ENCODE measurements at regions not wholly inside any gene's neighbourhood (a gene's known extent, or its start where the extent isn't known, plus 50 kb on each side); places are given as distances from the start of the nearest gene placed in this dataset.

DNA sequence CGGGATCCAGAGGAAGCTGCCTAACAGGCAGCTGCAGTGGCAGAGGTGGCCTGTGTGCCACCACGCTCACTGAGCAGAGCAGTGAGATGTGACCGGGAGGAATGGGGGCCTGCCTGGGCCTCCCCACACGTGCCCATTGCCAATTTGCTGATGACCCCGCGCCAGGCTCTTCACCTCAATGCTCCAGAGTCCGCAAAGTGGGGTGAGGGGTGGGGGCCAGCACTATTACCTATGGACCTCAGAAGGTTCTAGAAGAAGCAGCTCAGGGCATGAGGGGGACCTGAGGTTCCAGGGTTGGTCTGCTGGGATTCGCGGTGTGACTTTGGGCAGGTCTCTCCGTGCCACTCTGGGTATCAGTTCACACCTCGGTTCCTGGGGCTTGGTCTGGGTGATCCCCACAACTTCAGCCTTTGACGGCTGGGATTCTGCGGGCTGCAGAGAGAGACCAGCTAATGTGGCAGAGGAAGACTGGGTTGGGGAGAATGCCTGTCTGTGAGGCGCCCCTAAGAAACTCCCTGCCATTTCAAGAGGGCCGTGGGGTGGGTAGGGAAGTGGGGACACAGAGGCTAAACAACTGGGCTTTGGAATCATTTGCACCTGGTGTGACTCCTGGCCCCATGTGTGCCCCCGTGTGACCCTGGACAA is 231.0 kb upstream of the MVB12B start:
- no peak for DNase-seq

DNA sequence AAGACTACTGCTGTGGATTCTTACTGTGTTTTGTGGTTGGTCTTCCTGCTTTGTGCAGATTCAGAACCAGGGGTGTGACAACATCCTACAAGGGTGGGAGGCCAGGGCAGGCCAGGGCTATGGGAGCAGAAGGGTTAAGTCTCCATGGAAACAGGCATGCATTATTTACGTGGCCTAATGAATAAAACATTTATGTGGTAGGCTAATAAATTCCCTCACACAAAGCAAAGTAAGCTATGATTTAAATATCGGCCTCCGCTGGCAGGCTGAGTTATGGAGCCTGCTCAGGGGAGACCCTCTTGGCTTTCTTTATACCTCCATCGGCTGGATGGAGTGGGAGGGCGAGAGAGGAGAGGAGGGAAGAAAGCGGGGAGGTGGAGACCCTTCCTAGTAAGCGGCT is 230.3 kb upstream of the MVB12B start:
- no peak for DNase-seq

DNA sequence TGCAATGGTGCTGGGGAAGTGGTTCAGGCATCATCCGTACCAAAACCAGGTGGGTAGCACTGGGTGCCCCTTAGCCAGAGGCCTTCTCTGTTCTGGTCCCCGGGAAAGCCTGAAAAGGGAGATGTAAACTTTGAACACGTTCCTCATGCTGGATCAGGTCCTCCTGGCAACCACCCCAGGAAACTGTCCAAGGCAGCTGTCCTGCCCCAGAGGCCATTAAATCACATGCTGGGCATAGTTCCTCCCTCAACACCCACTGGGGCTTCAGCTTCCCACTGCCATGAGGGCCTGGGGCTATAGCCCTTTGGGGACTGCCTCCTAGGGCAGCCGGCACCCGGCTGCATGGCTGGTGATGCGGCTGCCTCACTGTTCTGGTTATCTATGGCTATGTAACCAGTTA is 228.9 kb upstream of the MVB12B start:
- DNase-seq: no peak

DNA sequence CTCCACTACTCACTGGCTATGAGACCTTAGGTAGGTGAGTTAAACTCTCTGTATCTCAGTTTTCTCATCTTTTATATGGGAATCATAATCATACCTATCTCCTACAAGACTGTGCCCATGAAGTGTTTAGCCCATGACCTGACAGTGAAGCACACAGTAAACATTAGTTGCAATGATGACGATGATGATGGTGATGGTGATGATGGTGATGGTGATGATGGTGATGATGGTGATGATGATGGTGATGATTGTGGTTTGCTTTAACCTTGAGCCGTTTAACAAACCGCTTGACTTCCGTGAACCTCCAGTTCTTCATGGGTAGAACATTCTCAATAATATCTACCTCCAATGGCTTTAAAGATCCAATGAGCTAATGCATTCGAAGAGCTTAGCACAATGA is 220.2 kb upstream of the MVB12B start:
- DNase-seq: no peak

DNA sequence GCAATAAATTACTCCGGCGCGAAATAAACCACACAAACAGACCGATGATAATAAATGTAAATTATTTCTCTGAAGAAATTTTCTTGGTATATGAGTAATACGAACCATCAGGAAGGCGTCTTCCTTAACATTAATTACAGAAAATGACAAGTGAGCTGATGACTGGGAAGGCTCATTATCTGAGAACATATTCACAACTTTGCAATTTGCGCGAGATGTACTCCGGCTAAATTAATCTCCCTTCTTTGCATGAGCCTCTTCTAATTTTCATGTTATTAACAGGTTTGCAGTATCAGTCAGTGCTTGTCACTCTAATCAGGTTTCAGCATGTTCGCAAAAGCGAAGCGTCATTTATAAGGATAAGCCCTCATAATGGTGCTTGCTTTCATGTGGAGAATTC is 218.9 kb upstream of the MVB12B start:
- no peak for DNase-seq

DNA sequence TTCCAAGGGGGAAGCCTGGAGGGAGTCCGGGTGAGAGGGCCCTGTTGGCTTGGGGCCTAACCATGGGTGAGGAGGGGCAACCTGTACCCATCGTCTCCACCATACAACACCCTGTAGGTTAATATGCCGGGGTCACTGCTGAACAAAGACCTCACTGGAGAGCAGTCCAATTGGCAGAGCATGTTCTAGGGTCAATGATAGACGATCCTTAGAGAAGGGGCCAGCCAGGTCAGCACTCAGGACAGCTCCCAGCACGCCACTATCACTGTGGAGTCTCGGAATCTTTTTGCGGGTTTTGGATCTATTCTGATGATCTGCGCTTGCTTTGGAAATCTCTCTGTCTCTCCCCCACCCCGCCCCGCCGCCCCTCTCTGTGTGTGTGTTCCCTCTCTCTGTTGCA is 218.4 kb upstream of the MVB12B start:
- no peak for DNase-seq

DNA sequence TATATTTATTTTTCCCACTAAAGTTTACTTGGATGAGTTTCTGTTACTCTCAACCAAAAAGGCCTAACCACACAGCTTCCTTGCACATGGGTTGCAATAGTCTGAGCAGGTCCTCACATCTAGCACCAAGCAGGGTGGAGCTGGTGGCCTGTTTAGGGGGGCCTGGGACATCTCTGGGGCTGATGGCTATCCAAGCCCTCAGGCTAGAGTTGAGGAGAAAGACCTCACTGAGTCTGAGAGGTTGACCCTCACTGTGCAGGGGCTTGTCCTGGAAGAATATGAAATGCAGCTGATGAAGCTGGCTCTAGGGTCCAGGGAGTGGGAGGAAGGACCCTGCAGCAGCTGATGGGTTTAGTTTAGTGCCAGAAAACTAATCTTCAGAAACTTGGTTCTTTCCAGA is 217.1 kb upstream of the MVB12B start:
- no peak for DNase-seq

DNA sequence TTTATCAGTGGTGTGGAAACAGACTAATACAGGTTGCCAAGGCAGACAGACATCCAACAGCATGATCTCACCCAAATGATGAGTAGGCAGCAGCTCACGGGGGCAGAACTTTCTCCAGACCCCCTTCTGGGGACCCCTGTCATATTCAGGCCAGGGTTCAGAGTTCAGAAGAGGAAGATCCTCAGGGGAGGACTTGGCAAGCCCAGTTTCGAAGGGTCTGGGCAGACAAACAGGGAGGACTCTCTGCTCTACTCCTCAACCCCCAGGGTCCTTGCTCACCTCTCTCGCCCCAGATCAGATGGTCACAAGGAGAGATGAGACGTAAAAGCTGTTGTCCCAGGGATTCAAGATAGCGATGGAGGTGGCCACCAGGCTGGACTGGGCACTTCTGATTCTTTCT is 215.1 kb upstream of the MVB12B start:
- DNase-seq: no peak

DNA sequence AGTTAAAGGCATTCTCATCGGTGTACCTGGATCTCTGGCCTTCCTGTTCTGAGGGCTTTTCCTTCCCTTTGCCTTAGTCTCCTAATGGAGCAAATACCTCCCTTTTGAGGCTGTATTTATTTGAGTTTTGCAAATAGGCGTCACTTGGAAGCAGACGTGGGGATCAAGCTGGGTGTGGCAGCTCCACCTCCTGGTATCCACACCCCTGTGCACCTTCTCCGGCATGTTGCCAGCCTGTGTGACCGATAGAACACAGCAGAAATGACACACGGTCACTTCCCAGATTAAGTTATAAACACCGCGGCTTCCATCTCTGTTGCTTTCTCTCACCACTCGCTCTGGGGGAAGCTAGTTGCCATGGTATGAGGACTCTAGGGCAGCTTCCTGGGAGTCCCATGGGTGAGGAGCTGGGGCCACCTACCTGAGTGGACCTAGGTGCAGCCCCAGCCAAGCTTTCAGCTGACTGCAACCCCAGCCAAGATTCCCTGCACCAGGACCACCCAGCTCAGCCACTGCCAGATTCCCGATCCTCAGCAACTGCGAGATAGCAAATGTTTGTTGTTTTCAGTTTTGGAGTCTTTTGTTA is 214.4 kb upstream of the MVB12B start:
- no peak for DNase-seq

DNA sequence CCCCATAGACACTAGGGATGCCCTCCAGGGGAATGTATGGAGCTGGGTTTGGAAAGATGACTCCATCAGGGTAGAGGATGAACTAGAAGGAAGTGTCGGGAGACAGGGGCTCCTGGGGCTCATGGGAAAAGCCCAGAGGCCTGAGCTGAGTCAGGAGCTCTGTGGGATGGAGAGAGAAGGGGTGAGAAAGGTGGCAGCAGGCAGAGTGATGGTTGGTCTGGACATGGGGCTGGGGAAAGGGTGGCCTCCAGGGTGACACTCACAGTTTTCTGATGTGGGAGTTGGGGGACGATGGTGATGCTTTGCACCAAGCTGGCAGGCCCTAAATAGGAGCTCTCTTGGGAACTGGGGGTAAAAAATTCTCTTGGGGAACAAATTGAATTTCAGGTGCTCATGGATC is 213.5 kb upstream of the MVB12B start:
- DNase-seq: no peak

DNA sequence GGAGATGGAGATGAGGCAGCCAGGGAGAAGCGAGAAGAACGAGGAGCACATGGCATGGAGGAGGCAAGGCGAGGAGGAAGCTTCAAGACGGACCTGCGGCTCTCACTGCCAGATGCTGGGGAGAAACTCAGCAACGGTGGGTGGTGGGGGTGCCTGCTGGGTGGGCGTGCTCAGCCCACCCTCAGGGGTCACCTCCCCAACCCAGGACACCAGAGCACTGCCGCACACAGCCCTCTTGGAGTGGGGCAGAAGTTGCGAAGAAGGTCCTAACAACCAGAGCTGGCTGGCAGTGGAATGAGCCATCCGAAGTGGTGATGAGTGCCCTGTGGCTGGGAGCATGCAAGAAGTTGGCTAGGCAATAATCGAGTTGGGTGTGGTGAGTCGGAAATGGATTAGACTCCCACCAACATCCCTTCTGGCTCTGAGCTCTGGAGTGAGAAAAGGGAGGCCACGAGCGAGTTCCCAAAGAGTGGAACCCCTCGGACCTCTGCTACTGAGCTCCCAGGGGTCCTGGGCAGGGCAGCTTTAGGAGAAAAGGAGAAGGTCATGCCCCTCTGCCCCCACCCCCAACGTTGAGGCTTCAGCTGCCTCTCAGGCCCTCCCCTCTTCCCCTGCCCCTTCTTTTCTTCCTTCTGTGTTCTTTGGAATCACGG is 212.7 kb upstream of the MVB12B start:
- no peak for DNase-seq

DNA sequence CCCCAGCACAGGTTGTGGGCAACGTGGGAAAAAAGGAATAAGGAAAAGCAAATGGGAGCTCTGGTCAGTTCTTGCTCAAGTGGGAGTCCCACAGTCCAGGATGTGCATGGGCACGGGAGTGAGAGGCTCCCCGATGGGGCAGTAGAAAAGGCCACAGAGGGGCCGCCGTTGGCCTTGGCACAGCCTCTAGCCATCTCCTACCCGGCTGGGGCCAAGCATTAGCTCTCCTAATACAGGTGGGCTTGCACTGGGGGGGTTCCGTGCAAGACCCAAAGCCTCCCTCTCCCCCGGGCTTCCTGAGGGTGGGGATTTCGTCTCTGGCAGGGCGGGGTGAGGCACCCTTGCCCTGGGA is 212.2 kb upstream of the MVB12B start:
- no peak for DNase-seq

DNA sequence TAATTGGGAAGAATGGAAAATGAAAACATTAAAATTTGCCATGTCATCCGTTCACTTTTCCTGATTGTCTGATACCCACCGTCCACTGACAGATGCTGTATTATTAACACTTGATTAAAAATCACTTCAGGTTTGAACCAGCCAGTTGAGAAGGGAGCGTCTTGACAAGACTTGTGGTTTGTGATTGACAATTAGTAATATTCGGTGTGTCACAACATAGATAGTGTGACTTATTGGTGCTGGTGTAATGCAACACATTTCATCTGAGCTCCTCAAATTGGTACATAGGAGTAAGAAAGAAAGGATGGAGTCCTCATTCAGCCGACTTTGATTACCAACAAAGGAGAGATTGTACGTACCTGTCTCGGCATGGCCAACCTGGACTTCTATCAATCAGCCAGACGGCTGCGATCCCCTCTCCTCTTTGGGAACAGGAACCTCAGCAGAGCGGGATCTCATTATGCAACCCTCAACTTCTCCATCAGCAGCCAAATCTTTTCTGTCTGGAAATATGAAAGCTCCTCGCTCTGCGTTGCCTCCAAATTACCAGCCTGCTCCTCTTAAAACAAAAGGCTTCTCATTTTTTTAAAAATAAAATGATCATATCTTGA is 211.7 kb upstream of the MVB12B start:
- DNase-seq: peak; percentile 4

DNA sequence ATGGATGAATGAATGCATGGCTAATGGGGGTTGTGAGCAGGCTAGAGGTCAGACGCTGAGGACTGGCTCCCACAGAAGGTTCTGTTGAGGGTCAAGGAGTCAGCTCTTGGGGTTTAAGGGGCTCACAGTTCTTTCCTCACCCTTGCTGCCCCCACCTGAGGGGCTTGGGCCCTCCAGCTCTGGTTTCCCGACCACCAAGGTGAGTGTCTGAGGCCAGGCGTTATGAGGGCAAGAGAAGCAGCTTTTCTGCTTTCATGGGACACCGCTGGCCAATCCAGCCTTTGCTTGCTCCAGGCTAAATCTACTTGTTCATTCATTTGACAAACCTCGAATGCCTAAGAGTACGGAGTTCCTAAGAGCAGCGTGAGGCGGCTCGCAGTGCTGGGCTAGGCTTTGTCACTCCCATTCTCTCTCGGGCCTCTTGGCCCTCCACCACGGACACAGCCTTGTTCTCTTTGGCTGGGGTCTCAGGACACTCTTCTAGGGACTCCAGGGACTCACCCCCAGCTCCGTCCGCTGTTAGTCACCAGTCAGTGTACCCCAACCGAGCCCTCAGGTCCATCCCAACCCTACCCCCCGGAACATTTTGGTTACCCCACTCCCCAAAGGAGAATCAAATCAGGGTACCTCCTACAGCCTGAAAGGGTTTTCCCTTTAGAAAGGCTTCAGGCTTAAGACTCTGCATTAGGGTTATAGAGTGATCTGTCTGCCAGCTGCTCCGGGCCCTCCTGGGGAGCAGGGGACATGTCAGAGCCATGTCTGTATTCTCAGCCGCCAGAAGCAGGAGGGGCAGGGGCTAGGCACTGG is 210.1 kb upstream of the MVB12B start:
- DNase-seq: peak; percentile 16

DNA sequence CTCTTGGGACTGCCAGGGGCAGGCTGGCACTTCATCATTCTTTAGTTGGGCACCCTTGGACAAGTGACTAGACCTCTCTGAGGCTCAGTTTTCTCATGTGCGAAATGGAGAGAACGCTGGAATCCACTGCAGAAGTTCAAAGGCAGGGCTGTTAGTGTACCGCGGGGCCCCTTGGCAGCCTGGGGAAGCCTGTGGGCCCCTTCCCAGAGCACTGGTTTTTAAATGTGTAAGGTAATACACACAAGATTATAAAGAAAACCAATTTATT is 209.5 kb upstream of the MVB12B start:
- no peak for DNase-seq

DNA sequence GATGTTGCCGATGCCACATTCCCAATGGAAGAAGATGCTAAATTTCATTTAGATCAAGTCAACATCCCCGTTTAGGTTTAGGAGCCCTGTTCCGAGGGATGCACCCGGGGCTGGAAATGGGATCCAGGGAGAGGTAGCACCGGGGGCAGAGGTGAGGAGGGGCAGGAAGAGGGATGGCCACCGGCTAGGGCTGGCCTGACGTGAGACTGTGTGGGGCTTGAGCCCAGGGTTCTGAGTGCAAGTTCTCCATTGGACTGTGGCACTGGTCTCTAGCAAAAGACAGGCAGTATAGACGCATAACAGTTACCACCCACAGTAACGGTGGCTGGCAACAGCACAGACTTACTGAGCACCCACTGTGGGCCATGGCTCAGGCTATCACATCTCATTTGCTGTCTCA is 209.0 kb upstream of the MVB12B start:
- no peak for DNase-seq

DNA sequence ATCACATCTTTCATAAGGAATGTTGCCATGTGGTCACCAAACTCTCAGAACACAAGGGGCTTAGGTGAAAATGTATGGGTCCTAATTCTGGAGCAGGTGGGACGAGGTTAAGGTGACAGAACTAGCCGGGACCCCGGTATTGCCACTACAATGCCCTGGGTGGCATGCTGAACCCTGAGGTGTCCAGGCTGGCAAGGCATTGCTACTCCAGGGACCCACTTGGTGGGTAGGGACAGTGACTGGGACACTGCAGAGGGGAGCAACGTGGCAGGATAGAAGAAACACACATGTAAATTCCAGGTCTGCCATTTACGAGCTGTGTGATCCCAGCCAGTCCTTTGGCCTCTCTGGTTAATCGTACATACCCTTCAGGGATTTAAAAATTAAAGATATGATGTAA is 206.9 kb upstream of the MVB12B start:
- DNase-seq: no peak

DNA sequence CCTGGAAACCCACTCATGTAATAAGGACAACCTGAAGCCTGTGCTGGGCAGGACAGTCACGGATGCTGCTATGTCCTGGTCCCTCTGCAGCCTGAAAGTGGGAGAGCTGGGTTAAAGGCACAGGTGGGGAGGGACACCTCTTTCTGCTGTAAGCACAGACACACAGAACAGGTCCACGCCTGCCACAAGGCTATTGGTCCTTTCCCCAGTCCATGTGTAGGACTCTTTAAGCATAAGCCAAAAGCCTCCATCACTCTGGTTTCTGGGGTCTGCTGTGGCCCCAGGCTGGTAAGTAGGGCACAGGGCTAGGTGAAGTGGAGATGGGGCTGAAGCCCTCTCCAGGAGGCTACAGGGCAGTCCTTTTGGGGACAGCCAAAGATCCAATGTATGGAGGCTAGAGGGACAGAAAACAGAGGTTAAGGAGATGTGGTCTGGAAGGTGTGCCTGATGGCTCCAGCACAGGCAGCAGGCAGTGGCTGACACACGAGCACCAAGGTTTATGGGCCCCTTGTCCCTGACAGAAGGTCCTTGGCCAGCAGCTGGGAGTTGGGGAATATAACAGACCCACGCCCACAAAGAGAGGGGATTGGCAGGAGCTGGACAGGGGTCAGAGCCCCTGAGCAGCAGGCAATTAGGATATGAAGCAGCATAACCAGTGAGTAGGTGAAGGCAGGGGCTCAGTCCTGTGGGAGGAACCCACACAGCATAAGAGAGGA is 203.6 kb upstream of the MVB12B start:
- no peak for DNase-seq

DNA sequence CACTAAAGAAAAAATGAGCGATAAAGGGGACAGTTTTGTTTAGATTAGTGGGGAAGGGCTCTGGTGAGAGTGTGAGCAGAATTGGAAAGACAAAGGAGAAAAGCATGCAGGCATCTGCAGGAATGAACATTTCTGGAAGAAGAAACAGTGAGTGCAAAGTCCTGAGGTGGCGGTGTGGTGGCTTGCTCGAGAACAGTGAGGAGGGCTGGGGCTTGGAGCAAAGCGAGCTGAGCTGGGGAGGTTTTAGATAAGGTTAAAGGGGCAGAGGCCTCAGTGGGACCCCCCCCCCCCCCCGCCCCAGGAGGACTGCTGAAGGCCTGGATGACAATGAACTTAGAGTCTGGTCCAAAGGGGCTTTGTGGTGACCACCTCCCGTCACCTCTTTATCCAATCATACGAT is 202.7 kb upstream of the MVB12B start:
- no peak for DNase-seq

DNA sequence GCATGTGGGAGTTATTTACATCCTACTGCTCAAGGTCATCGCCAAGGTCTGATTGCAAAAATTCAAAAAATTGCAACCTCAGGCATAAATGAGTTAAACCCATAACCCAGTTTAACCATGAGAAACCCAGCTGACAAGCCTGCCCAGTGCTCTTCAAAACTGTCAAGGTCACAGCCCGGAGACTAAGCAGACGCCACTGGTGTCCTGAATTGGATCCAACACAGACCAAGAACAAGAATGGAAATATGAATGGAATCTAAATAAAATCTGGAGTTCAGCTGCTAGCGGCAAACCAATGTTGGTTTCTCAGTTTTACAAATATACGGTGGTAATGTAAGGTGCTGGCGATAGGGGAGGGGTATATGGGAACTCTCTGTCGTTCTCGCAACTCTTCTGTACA is 201.5 kb upstream of the MVB12B start:
- no peak for DNase-seq

DNA sequence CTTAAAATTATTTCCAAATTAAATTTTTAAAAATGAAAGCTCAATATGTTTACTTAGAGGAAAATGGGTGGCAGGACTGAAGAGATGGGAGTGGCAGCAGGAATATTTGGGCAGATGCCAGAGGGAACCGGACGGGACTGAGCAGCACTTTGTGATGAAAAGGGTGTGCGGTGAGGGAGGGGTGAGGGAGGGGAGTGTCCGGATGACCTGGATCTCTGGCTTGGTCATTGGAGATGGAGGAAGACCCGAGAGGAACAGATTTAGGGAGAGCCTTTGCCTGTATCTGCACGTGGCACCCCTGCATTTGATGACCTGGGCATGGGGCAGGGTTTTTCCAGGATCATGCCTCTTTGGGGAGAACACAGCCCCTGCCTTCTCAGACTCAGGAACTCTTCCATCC is 201.1 kb upstream of the MVB12B start:
- DNase-seq: no peak

DNA sequence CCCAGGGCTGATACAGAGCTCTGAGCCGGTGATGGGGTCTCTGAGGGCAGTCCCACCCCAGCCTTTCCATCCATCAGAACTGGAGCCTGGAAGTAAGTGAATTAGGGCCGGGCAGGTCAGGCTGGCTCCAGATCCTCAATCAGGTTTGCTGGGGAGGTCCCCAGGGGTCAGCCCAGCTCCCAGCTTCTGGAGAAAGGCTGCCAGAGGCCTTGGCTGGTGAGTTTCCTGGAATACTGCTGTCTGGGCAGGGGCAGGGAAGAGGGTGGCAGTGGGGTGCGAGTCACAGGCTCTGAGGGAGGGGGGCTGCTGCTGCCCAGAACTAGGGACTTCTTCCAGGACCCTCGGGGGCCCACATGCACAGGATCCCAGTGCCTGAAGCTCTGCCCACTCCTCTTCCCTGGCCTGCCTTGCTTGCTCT is 200.6 kb upstream of the MVB12B start:
- no peak for DNase-seq

DNA sequence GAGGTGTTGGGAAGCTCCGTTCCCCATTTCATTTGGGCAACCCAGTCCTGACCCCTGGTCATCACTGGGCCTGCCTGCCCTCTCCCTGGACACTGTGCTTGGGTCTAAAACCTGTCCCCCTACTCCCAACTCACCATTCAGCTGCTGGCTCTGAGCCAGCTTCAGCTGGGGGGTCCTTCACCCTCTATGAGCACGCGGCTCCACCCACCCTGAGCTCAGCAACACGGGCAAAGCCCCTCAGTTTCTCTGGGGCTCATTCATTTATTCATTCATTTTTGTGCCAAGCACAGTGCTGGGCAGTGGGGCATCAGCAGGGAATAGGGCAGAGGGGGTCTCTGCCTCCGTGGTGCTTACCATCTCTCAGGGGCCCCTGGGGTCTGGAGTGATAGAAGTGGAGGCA is 199.8 kb upstream of the MVB12B start:
- no peak for DNase-seq
